Activated CD8-positive, alpha-beta memory T cell treated with anti-CD3 and anti-CD28 coated beads, Interleukin-2, amount 50 U/mL, for 48 hours (primary cell): ENCODE measurements at regions not wholly inside any gene's neighbourhood (a gene's known extent, or its start where the extent isn't known, plus 50 kb on each side); places are given as distances from the start of the nearest gene placed in this dataset.
"Not testable (repeated sequence)": the region's sequence is repeated elsewhere in the genome, so short reads cannot be mapped to it uniquely, and the experiment has no call there.

Experiments
- DNase-seq: peaks from one replicate; pipeline ENCODE4 v3.0.0-alpha.2; 2020

DNA sequence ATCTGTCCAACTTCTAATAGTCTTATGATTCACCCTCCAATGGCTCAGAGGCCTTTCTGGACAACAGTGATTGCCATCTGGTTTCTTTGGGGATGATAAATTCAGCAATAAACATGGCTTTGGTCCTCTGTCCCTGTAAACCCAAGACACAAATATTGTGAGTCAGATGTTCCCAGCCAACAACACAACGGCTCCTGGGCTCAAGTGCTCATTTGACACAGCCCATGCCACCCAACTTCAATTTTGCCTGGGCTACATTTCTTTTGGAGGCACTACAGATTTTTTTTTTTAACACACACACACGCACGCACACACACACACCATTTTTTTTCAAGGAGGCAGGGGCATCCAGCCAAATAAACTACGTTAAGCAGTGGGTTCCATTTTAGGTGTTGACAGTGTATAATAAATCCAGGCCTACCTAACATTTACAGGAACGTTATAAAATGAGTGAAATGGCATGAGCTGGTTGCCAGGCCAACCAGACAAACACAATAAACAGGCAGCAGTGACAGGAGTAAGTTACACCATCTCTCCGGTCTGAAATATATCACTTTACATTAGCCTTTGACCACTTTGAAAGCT, 939.9 kb upstream of the SOX9 start:
- DNase-seq = no peak

DNA sequence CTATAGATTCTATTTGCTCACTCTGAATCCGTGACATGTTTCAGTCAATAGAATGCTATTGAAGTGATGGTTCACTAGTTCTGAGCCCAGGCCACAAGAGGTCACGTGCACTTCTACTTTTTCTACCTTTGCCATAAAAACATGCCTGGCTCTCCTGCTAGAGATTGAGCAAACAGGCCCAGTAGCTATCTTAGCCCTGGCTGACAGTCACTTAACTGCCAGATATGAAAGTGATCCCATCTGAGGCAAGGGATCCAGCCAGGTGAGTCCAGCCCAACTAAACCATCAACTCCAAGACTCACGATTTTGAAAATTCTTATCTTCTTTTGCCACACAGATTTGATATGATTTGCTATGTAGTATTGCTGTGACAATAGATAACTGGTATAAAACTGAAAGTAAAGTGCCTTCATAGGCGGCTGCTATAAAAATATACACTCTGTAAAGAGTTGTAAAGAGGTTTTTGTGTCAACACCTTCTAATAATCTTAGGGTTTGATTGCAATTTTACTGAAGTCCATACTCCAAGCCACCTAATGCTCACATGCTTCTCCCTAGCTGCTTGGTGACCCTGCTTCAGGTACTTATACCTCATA, 937.7 kb upstream of the SOX9 start:
- DNase-seq = no peak

DNA sequence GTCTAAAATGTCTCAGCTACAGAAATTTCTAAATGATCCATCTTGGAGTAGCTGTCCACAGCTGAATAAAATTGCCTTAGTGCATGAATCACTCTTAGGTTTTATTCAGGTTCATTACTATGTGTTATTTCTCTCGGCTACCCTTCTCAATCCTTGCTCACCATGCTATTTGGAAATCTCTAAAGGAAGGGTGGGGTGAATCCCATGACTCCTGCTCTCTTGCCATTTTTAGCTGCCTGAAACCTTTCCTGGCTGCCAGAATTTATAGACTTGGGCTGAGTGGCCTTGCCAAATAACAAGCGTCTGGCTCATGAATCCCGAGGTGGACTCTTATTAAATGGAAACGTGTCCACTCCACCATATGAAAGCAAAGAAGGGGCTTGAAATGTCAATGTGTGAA, 936.1 kb upstream of the SOX9 start:
- DNase-seq = no peak

DNA sequence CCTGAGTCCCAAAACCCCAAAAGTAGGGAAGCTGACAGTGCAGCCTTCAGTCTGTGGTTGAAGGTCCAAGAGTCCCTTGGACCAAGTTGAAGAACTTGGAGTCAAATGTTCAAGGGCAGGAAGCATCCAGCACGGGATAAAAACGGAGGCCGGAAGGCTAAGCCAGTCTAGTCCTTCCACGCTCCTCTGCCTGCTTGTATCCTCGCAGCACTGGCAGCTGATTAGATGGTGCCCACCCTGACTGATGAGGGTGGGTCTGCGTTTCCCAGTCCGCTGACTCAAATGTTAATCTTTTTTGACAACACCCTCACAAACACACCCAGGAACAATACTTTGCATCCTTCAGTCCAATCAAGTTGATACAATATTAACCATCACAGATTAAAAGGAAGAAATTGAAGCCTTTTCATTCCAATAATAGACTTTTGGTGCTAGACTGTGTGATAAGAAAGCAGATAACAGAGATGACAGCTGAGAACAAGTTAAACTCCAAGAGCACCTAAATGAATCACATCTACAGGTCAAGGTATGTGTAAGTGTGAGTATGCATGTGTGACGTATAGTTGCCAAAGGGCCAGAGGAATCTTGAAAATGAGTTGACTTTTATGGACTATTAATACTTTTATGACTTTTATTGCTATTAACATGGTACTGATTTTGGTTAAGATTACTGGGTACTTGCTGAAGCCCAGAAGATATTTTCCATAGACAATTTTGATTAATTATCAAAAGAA, 933.5 kb upstream of the SOX9 start:
- no peak for DNase-seq

DNA sequence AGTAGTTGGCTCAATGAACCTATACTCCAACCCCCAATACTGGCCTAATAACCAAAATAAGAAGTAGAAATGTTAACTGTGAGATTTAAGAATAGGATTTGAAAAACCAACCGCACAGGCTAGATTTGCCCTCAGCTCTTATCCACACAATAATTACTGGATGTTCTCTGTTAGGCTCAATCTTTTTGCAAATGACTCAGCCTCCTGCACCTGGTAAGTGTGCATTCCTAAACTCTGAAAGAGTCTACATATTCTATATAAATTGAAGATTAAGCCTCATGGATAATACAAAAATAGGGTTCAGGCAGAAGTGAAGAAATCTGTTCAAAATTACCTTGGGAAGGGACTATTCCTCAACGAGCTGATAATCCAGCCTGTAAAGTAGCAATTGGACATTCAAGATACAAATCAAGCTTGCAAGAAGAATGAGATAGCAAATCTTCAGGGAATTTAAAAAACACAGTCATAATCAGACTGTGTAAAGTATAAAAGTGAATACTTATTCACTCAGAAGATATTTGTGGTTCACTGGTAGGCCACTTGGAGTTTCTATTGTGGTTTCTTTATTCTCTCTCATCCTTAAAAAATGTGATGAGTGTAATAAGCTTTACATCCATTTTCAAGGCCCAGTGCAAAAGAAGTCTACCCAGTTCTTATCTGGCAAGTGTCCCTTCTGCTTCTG, 931.9 kb upstream of the SOX9 start:
- no peak for DNase-seq

DNA sequence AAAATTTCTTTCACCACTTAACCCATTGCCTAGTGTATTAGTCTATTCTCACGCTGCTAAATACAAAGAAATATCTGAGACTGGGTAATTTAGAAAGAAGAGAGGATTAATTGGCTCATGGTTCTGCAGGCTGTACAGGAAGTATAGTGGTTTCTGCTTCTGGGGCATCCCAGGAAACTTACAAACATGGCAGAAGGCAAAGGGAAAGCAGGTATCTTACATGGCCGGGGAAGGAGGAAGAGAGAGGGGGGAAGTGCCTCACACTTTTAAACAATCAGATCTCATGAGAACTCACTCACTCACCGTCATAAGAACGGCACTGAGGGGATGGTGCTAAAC, 931.4 kb upstream of the SOX9 start:
- no peak for DNase-seq

DNA sequence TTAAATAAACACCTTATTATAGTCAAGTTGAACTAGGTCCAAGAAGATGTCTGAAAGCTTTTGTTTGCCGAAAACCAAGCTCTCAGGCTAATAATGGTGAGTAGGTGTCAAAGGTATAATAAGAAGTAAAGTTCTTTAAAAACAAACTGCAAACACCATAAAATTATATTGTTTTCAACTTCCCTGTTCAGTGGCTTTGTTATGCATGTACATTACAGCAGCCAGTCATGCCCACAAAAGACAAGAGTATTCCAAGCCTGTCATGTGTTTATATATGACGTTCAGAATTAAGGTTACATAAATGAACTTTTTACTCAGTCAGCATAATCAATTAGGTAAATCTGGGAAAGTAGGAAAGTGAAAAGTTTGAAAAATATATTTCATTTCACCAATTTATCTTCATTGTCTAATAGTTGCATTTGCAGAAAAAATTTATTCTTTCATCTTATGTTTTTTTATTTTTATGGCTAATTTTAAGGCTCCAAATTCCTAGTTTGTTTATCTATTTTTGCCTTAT, 928.7 kb upstream of the SOX9 start:
- DNase-seq = no peak

DNA sequence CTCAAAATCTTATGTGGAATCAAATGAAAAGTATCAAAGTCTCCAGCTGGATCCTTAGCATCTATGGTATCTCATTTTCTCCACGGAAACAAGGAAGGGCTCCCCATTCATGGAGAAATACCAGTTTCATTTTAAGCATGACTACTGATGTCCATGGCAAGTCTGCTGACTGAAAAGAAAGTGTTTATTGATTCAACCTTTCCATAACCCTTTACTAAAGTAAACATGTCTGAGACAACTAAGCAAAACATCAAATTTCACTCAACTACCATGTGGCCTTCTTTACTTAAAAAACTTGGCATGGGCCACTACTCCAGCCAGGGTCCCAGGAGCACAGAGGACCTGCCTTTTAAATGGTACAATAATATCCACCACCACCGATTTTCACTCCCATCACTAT, 928.0 kb upstream of the SOX9 start:
- no peak for DNase-seq

DNA sequence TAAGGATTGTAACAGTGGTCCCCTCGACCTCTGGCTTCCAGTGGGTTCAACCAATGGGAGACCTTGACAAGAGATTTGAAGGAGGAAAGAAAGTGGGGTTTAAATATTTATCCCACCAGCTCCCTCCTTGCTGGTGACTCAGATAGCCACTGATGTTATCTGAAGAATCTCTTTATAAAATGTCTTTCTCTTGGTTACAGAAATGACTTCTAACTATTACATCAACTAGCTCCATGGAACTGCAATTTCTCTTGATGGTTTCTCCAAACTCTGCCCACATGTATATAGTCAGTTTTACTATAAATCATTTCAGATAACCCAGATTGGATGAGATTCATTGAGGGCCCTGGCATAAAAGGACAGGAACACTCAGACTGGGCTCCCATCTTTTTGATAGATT, 920.2 kb upstream of the SOX9 start:
- no peak for DNase-seq

DNA sequence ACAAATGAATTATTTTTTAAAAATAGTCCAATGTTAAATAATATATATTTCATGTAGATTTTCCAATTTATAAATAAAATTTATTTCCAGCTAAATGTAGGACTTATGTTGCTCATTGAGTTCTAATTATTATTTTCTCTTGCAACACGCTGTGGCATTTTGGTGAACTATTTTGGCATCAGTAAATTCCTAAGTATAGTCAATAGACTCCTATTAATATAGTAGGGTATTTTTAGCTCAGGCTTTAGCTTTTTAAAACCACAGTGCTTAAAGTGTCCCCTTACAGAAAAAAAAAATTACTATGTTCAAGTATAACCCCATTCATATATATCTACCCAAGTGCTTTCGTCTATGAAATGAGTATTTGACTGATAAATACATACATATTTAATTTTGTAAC, 919.2 kb upstream of the SOX9 start:
- no peak for DNase-seq

DNA sequence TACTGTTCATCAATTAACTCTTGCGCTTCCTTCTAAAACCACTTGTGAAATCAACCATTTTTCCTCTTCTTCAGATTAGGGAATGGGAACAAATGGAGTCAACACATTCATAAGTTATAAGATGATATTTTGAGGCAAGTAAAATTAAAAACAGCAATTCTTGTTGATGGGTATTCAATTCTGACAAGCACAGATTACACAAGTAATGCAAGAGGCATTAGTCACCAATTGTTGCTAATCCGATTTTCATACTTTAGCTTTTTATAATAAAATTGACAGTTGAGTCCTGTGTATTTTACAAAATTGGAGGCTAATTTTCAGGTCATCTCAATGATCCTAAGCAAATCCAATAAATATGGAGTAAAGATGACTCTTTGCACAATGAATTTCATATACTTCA, 918.4 kb upstream of the SOX9 start:
- DNase-seq = no peak

DNA sequence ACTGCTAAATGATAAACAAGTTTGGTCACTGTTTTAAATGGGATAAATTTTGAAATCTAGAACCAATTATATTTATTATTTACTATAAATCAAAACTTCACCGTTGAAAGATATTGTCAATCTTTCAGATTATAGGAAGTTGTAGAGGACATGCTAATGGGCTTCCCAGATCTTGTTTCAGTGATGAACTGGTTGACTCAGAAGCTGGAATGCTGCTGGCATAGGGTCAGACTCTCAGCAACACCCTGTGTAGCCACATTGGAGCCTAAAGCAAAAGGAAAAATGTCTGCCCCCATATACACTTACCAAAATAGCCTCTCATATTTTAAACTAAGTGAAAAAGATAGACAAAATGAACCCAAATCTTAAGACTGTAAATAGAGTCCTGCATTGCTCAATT, 916.9 kb upstream of the SOX9 start:
- DNase-seq = no peak

DNA sequence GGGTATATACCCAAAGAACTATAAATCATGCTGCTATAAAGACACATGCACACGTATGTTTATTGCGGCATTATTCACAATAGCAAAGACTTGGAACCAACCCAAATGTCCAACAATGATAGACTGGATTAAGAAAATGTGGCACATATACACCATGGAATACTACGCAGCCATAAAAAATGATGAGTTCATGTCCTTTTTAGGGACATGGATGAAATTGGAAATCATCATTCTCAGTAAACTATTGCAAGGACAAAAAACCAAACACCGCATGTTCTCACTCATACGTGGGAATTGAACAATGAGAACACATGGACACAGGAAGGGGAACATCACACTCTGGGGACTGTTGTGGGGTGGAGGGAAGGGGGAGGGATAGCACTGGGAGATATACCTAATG, 914.9 kb upstream of the SOX9 start:
- DNase-seq = not testable (repeated sequence)

DNA sequence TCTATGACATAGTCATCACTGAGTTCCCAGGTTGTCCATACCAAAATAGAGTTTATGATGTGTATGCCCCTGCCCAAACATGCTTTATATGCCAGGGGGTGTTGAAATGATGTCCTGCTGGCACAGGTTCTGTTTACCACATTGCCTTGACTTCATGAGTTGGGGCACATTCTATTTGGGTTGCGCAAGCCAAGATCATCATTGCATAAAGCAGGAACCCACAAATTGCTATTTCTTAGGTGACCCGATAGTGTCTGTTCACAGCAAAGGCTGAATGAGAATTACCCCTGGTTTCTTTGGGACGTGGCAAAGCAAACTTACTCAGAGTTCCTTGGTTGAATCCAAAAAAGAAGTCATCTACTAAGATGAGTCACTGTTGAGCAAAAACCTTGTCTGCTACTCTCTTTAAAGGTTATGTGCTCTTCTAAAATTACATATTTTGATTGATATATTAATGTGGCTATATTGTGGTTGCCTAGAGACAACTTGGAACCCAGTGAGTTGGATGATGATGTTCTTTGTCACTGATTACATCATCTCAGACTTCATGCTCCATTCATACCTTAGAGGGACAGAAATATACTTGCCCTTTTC, 912.6 kb upstream of the SOX9 start:
- DNase-seq = no peak

DNA sequence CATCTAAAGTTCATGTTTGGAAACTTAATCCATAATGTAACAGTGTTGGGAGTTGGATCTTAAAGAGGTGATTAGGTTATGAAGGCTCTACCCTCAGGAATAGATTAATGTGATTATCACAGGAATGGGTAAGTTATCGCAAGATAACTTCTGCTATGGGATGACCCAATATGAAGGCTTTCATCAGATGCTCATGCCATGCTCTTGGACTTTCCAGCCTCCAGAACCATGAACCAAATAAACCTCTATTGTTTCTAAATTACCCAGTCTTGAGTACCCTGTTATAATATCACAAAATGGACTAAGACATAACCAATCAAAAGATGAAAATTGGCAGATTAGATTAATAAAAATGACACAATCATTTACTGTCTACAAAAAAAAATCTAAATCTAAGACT, 906.9 kb upstream of the SOX9 start:
- DNase-seq = no peak

DNA sequence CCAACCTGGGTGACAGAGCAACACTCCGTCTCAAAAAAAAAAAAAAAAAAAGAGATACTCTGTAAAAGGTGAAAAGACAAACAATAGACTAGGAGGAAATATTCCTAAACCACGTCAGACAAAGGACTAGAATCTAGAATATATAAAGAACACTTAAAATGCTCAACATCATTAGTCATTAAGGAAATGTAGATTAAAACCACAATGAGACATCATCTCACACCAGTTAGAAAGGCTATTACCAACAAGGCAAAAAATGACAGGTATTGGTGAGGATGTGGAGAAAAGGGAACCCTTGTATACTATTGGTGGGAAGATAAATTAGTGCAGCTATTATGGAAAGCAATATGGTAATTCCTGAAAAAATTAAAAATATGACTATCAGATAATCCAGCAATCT, 903.1 kb upstream of the SOX9 start:
- DNase-seq = no peak

DNA sequence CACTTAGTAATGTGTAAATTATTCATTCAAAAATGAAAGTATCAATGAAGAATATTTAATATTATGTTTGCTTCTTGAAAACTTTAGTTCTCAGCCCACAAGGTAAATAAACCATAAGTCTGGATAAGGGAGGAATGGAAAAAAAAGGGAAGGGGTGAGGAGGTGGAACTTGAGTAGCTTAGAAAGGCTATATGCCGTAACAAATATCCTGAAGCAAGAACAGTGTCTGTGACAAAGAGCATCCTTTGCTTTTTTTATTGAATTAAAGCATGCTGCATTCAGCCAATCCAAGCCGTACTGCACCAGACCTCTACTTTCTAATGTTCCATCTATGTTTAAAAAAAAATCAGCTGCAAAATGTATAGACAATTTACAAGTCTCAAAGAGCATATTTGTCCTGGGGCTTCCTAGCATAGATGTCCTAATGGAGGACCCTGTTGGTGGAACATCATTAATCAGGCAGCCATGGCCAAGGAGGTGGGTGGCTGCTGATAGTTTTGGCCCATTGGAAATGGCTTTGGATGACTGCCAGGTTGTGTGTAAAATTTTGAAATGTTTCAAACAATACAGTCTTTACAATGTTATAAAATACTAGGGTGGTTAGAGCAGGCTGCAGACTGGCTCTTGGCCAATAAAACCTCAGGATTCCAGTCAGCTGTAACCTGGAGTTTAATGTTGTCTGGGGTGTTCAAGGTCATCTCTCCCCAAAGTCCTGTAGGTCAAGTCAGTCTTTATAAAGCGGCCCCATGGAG, 895.8 kb upstream of the SOX9 start:
- DNase-seq = no peak

DNA sequence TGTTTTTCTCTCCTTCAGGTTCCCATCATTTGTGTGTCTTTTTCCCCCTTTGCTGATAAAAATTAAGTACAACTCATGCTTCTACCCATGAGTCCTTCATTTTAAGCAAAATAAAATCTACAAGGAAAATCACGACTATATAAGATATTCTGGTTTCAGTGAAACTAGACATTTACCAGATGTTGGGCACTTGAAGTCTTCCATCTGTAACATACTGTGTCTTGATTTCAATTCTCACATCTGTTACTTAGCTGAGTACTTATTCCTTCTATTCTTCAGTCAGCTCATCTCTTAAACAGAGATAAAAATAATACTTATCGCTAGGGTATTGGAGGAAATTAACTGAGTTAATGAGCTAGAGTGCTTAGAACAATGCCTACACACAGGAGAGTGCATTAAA, 893.0 kb upstream of the SOX9 start:
- no peak for DNase-seq

DNA sequence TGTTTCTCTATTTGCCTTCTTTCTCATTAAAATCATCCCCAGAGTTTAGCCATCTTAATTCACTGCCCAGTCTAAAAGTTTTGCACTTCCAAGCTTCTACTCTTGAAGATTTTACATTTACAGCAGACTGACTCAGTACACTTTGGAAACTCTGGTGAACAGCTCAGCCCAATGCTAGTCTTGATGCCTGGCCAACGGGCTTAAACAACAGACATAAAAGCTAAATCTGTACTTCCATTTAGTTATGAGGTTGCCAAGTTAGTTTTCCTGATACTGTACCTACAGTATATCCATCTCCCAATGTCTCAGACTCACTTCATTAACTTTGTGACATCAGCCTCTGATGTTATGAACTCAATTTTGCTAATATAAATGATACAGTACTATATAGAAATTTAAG, 891.8 kb upstream of the SOX9 start:
- DNase-seq = no peak

DNA sequence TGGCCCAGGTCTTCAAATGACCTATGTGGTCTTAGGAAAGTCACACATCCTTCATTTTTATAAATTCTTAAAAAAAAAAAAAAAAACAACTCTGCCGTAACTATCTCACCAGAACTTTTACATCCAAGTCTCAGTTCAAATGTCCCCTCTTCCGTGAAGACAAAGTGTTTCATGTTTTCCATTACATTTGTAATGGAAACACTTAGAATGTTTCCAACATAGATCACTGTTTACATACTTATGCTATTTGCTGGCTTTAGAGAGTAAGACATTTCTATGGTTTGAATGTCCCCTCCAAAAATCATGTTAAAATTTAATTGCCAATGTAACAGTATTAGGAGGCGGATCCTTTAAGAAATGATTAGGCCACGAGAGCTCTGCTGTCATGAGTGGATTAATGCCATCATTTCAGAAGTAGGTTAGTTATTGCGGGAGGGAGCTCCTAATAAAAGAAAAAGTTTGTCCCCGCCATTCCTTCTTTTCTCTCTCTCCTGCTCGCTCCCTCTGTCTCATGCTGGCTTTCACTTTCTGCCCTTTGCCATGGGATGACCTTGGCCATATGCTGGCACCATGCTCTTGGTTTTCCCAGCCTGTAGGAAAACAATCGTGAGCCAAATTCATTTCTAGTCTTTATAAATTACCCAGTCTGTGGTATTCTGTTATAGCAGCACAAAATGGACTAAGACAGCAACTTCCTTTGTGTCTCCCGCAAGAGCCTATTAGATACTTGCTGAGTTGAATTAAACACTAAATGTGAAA, 887.8 kb upstream of the SOX9 start:
- DNase-seq = no peak

DNA sequence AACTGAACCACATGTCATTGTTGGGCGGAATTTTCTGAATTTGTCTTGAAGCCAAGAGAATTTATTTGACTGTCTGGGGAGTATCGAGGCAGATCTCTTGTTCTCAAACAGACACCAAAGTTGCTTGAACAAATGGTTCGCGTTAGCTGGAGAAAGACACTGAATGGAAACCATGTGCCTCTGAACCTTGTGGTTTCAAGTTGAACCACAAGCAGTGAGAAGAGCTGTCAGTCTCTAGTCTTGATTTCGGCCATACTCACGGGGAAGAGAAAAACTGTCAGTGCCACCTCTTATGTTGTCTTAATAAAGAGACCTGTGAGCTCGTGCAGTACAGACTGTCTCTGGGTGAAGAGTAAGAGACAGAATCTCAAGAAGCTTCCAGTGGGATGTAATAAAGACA, 886.5 kb upstream of the SOX9 start:
- no peak for DNase-seq

DNA sequence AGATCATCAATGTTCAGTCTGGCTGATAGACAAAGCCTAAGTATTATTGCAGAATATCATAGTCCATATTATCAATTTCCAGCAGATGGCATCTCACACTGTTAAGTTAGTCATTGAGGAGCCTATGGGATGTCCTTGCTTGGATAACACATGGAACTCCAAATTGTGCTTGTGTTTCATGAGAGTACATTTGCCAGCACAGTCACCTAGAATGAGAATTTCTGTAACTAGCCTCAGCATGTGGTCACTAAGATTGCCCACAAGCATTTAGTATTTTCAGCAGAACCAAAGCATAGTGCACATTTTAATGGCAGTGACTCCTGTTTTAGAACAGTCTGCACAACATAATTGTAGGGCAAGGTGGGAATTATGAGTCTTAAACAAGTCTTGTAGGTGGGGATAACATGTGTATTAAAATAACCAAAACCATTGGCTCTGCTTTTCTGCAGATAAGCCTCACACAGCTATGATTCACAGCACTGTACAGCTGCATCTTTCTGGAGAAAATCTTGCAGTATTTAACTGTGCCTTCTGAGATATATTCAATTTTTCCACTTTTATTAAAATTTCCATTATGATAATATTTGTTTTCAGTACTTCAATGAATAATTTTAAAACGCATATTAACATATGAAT, 882.8 kb upstream of the SOX9 start:
- no peak for DNase-seq
